ENCODE measurements at regions not wholly inside any gene's neighbourhood (a gene's known extent, or its start where the extent isn't known, plus 50 kb on each side); places are given as distances from the start of the nearest gene placed in this dataset.

- TF ChIP-seq CTCF (IDR thresholded peaks at IDR 0.05) (no peak), REST (IDR thresholded peaks at IDR 0.05; ENCODE audit: insufficient read depth in 1 of 2, low read depth in 2 of 2, low read length in 1 of 2) (no peak), POLR2AphosphoS5 (IDR thresholded peaks at IDR 0.05; ENCODE audit: low read depth, low read length) (no peak)
Observed at GRCh38 chr6:104381907-104382306, 477.8 kb downstream of the HACE1 start.

Data from Panc1 (cell line).